HepG2 (cell line): ENCODE measurements at regions not wholly inside any gene's neighbourhood (a gene's known extent, or its start where the extent isn't known, plus 50 kb on each side); places are given as distances from the start of the nearest gene placed in this dataset.

Source experiments
- ATAC-seq: fragments of 200-7000 bp; cut with Tn5 transposase; 3 replicates; pipeline ENCODE4 v1.9.1; 2020; ENCODE audit warnings: mild to moderate bottlenecking, moderate library complexity
- BruUV-seq: library from RNA; stranded (reverse); fragments of 400-500 nt; replicated peaks from 2 replicates; lab custom pipeline; 2021; lab: Mats Ljungman, UMichigan
- CTCF ChIA-PET: fragments of 300-600 bp; formaldehyde crosslinking; extraction: SDS; loops from one replicate; lab custom pipeline; 2021; ENCODE audit warnings: low total read pairs, inconsistent platforms, low intra/inter-chr PET ratio; lab: Yijun Ruan, JAX
- POLR2A ChIA-PET: fragments of 350-600 bp; sonication (Branson Sonifier 250); formaldehyde crosslinking; loops from one replicate; lab custom pipeline; 2020; ENCODE audit warnings: antibody characterized with exemption, inconsistent platforms; lab: Yijun Ruan, JAX
- DNase-seq: peaks from one replicate; pipeline ENCODE4 v3.0.0-alpha.2; 2015; ENCODE audit warnings: low spot score
- FAIRE-seq: peaks from 3 replicates; lab custom pipeline; 2011; peaks lifted over from hg19 to GRCh38; lab: Jason Lieb, UNC
- H2AFZ ChIP-seq: one replicate; pipeline ENCODE4 v1.6.1; 2011; ENCODE audit warnings: low read length, inconsistent platforms
- H3K27ac ChIP-seq: fragments of 300-600 bp; 3 replicates; pipeline ENCODE4 v1.8.0; 2011; ENCODE audit warnings: mixed run types, mild to moderate bottlenecking, mixed read lengths, low read length, inconsistent platforms; ENCODE audit not compliant: insufficient read depth; ENCODE audit errors: extremely low read length
- H3K27me3 ChIP-seq, 2 experiments: fragments of 200-600 bp in 1 of 2; 2 replicates in 1 of 2; 3 replicates in 1 of 2; pipeline versions ENCODE4 v1.6.0 to v1.8.0; 2011; ENCODE audit warnings: low read length in 2 of 2, mild to moderate bottlenecking in 2 of 2, moderate library complexity in 2 of 2, inconsistent platforms in 1 of 2; ENCODE audit not compliant: insufficient read depth in 2 of 2, control insufficient read depth in 1 of 2
- H3K36me3 ChIP-seq, 2 experiments: fragments of 200-600 bp in 1 of 2; replicated peaks in 1 of 2; 2 replicates in 1 of 2; 3 replicates in 1 of 2; pipeline versions ENCODE4 v1.5.1 to v1.8.0; 2011; ENCODE audit warnings: low read length in 2 of 2, inconsistent platforms in 1 of 2; ENCODE audit not compliant: insufficient read depth in 2 of 2, control insufficient read depth in 1 of 2
- H3K4me1 ChIP-seq: 2 replicates; pipeline ENCODE4 v1.5.1; 2012; ENCODE audit warnings: low read length, inconsistent platforms; ENCODE audit not compliant: insufficient read depth
- H3K4me2 ChIP-seq: 2 replicates; pipeline ENCODE4 v1.6.0; 2011; ENCODE audit warnings: low read depth, low read length, inconsistent platforms
- H3K4me3 ChIP-seq, 3 experiments: fragments of 200-600 bp in 1 of 3; sonication (generic), shearing (Covaris generic) in 1 of 3; replicated peaks in 1 of 3; 2 replicates each; pipeline ENCODE4 v1.5.1; 2011 to 2016; ENCODE audit warnings: low read length in 3 of 3, inconsistent platforms in 2 of 3, low read depth in 2 of 3, mild to moderate bottlenecking in 2 of 3, control low read depth in 1 of 3, mixed read lengths in 1 of 3; ENCODE audit not compliant: insufficient read depth in 1 of 3
- H3K79me2 ChIP-seq: one replicate; pipeline ENCODE4 v1.6.1; 2011; ENCODE audit warnings: low read length, inconsistent platforms; ENCODE audit not compliant: insufficient read depth
- H3K9ac ChIP-seq: 2 replicates; pipeline ENCODE4 v1.6.0; 2011; ENCODE audit warnings: mild to moderate bottlenecking, low read depth, low read length, inconsistent platforms; ENCODE audit not compliant: insufficient read depth
- H3K9me3 ChIP-seq: 2 replicates; pipeline ENCODE4 v1.5.1; 2012; ENCODE audit warnings: mild to moderate bottlenecking, low read length
- H4K20me1 ChIP-seq: 2 replicates; pipeline ENCODE4 v1.6.0; 2011; ENCODE audit warnings: inconsistent platforms, mild to moderate bottlenecking, low read length, moderate library complexity; ENCODE audit not compliant: insufficient read depth
- ETV6 ChIP-seq: sonication (generic); formaldehyde crosslinking; conservative IDR thresholded peaks from 2 replicates; pipeline ENCODE4 v1.4.0; 2020; ENCODE audit warnings: missing genetic modification reagents
- FOXC1 ChIP-seq: sonication (generic); formaldehyde crosslinking; IDR thresholded peaks from 2 replicates; pipeline ENCODE4 v1.8.0; 2022; ENCODE audit warnings: mild to moderate bottlenecking, missing genetic modification reagents, borderline replicate concordance
- TEAD3 ChIP-seq: optimal IDR thresholded peaks from 2 replicates; pipeline ENCODE3; 2016; ENCODE audit warnings: borderline replicate concordance
- ZNF546 ChIP-seq: sonication (generic); formaldehyde crosslinking; conservative IDR thresholded peaks from 2 replicates; pipeline ENCODE4 v1.8.1; 2023; ENCODE audit warnings: mild to moderate bottlenecking, missing genetic modification reagents
- ZNF607 ChIP-seq: sonication (generic); formaldehyde crosslinking; IDR thresholded peaks from 2 replicates; pipeline ENCODE4 v1.5.1; 2020; ENCODE audit warnings: missing genetic modification reagents, mild to moderate bottlenecking, borderline replicate concordance
- WGBS: methylation state at CpG from one replicate; pipeline ENCODE4 v1.1.6; 2017; ENCODE audit warnings: low lambda C conversion rate; 5-methylcytosine and 5-hydroxymethylcytosine counted together
- in situ Hi-C: cut with HindIII; loops from 2 replicates; pipeline ENCODE4 v1.10.0; 2017; ENCODE audit warnings: low pct_unique_long_range_greater_than_20kb; ENCODE audit not compliant: extremely low pct_ligation_motif_present
- intact Hi-C: fragments of 100-400 bp; cut with micrococcal nuclease; formaldehyde crosslinking; loops from one replicate; pipeline ENCODE4 v1.10.0; 2022; ENCODE audit not compliant: unreplicated experiment
- TF ChIP-seq, protein P1 (sequence below): sonication (generic); formaldehyde crosslinking; IDR thresholded peaks from 2 replicates; pipeline ENCODE4 v1.4.0; 2020; ENCODE audit warnings: low read depth, missing genetic modification reagents
- TF ChIP-seq, protein P2 (sequence below): sonication (generic); formaldehyde crosslinking; IDR thresholded peaks from 2 replicates; pipeline ENCODE4 v1.8.0; 2022; ENCODE audit warnings: missing genetic modification reagents, mild to moderate bottlenecking, borderline replicate concordance
- TF ChIP-seq, protein P3 (sequence below): sonication (generic); formaldehyde crosslinking; IDR thresholded peaks from 2 replicates; pipeline ENCODE4 v1.5.0; 2020; ENCODE audit warnings: mild to moderate bottlenecking, missing genetic modification reagents, borderline replicate concordance

DNA sequence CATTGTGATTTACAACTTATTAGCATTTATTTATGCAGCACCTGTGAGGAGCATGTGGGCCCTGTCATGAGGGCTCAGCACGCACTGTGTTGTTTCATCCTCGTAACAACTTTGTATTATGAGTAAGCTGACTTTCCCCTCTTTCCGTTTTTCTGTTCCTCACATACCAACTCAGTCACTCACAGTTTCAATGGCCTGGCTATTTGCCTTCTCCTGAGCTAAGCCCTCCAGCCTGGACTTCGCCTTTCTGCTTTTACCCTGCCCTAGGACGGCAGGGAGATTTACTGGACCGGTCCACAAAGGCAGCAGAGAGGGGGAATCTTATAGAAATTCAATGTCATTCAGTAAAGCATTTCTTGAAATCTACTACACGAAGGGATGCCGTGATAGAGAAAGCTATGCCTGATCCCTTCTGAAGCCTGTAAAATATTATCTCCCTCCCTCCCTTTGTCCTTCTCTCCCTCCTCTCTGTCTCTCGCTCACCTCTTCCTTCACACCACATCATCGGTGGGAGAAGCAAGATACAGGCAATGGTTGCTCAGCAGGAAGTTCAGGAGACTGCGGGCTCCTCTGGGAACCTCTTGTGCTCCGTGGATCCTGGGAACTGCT is 219.2 kb upstream of the TBX3 start:
- DNase-seq: peak; percentile 28
- Histone ChIP-seq H2AFZ (no peak overlapping the region), H3K9ac (no peak overlapping the region), H3K4me2 (peak overlapping the region; percentile 33; the same call in 1 of the 2 replicates), H3K27me3 (peaks cover 1 to 6% of the 10 kb centered on the region in 2 experiments; a peak in 1 of 5 replicates), H3K27ac (no peak overlapping the region), H3K79me2 (no peaks in the 10 kb centered on the region), H3K36me3 (no peaks in the 10 kb centered on the region), H3K9me3 (no peaks in the 10 kb centered on the region), H4K20me1 (no peaks in the 10 kb centered on the region), H3K4me1 (peaks cover 15% of the 10 kb centered on the region; the same call in 1 of the 2 replicates), H3K4me3 (no peak overlapping the region)
- BruUV-seq: no TSS peak
- TF ChIP-seq, protein P1, sequence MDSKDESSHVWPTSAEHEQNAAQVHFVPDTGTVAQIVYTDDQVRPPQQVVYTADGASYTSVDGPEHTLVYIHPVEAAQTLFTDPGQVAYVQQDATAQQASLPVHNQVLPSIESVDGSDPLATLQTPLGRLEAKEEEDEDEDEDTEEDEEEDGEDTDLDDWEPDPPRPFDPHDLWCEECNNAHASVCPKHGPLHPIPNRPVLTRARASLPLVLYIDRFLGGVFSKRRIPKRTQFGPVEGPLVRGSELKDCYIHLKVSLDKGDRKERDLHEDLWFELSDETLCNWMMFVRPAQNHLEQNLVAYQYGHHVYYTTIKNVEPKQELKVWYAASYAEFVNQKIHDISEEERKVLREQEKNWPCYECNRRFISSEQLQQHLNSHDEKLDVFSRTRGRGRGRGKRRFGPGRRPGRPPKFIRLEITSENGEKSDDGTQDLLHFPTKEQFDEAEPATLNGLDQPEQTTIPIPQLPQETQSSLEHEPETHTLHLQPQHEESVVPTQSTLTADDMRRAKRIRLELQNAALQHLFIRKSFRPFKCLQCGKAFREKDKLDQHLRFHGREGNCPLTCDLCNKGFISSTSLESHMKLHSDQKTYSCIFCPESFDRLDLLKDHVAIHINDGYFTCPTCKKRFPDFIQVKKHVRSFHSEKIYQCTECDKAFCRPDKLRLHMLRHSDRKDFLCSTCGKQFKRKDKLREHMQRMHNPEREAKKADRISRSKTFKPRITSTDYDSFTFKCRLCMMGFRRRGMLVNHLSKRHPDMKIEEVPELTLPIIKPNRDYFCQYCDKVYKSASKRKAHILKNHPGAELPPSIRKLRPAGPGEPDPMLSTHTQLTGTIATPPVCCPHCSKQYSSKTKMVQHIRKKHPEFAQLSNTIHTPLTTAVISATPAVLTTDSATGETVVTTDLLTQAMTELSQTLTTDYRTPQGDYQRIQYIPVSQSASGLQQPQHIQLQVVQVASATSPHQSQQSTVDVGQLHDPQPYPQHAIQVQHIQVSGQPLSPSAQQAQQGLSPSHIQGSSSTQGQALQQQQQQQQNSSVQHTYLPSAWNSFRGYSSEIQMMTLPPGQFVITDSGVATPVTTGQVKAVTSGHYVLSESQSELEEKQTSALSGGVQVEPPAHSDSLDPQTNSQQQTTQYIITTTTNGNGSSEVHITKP: peak; percentile 96
- peak; percentile 32 for TF ChIP-seq TEAD3 (CRISPR knock-in tag)
- TF ChIP-seq, protein P2, sequence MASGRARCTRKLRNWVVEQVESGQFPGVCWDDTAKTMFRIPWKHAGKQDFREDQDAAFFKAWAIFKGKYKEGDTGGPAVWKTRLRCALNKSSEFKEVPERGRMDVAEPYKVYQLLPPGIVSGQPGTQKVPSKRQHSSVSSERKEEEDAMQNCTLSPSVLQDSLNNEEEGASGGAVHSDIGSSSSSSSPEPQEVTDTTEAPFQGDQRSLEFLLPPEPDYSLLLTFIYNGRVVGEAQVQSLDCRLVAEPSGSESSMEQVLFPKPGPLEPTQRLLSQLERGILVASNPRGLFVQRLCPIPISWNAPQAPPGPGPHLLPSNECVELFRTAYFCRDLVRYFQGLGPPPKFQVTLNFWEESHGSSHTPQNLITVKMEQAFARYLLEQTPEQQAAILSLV: no peak
- no peak for TF ChIP-seq ZNF546 (CRISPR knock-in tag)
- no peak for TF ChIP-seq ZNF607 (CRISPR knock-in tag)
- TF ChIP-seq ETV6: no peak
- TF ChIP-seq, protein P3, sequence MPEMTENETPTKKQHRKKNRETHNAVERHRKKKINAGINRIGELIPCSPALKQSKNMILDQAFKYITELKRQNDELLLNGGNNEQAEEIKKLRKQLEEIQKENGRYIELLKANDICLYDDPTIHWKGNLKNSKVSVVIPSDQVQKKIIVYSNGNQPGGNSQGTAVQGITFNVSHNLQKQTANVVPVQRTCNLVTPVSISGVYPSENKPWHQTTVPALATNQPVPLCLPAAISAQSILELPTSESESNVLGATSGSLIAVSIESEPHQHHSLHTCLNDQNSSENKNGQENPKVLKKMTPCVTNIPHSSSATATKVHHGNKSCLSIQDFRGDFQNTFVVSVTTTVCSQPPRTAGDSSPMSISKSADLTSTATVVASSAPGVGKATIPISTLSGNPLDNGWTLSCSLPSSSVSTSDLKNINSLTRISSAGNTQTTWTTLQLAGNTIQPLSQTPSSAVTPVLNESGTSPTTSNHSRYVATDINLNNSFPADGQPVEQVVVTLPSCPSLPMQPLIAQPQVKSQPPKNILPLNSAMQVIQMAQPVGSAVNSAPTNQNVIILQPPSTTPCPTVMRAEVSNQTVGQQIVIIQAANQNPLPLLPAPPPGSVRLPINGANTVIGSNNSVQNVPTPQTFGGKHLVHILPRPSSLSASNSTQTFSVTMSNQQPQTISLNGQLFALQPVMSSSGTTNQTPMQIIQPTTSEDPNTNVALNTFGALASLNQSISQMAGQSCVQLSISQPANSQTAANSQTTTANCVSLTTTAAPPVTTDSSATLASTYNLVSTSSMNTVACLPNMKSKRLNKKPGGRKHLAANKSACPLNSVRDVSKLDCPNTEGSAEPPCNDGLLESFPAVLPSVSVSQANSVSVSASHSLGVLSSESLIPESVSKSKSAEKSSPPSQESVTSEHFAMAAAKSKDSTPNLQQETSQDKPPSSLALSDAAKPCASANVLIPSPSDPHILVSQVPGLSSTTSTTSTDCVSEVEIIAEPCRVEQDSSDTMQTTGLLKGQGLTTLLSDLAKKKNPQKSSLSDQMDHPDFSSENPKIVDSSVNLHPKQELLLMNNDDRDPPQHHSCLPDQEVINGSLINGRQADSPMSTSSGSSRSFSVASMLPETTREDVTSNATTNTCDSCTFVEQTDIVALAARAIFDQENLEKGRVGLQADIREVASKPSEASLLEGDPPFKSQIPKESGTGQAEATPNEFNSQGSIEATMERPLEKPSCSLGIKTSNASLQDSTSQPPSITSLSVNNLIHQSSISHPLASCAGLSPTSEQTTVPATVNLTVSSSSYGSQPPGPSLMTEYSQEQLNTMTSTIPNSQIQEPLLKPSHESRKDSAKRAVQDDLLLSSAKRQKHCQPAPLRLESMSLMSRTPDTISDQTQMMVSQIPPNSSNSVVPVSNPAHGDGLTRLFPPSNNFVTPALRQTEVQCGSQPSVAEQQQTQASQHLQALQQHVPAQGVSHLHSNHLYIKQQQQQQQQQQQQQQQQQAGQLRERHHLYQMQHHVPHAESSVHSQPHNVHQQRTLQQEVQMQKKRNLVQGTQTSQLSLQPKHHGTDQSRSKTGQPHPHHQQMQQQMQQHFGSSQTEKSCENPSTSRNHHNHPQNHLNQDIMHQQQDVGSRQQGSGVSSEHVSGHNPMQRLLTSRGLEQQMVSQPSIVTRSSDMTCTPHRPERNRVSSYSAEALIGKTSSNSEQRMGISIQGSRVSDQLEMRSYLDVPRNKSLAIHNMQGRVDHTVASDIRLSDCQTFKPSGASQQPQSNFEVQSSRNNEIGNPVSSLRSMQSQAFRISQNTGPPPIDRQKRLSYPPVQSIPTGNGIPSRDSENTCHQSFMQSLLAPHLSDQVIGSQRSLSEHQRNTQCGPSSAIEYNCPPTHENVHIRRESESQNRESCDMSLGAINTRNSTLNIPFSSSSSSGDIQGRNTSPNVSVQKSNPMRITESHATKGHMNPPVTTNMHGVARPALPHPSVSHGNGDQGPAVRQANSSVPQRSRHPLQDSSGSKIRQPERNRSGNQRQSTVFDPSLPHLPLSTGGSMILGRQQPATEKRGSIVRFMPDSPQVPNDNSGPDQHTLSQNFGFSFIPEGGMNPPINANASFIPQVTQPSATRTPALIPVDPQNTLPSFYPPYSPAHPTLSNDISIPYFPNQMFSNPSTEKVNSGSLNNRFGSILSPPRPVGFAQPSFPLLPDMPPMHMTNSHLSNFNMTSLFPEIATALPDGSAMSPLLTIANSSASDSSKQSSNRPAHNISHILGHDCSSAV: no peak
- TF ChIP-seq FOXC1 (CRISPR knock-in tag): no peak
- intact Hi-C loops: no loop called here
- ATAC-seq: peak; percentile 63; the same call in 2 of the 3 replicates
- POLR2A ChIA-PET: interaction anchor here (0.8 kb wide), 1 partner anchor 219 kb away, joined by 4 read pairs; the partner anchor contains the start of gene TBX3
- FAIRE-seq: no peak
- CTCF ChIA-PET: no interaction called here
- 13% methylated on average over 12 of the region's 12 CpGs for WGBS
- in situ Hi-C loops: no loop called here
